ENCODE measurements at regions not wholly inside any gene's neighbourhood (a gene's known extent, or its start where the extent isn't known, plus 50 kb on each side); places are given as distances from the start of the nearest gene placed in this dataset.
"Not testable (repeated sequence)": the region's sequence is repeated elsewhere in the genome, so short reads cannot be mapped to it uniquely, and the experiment has no call there.

DNA sequence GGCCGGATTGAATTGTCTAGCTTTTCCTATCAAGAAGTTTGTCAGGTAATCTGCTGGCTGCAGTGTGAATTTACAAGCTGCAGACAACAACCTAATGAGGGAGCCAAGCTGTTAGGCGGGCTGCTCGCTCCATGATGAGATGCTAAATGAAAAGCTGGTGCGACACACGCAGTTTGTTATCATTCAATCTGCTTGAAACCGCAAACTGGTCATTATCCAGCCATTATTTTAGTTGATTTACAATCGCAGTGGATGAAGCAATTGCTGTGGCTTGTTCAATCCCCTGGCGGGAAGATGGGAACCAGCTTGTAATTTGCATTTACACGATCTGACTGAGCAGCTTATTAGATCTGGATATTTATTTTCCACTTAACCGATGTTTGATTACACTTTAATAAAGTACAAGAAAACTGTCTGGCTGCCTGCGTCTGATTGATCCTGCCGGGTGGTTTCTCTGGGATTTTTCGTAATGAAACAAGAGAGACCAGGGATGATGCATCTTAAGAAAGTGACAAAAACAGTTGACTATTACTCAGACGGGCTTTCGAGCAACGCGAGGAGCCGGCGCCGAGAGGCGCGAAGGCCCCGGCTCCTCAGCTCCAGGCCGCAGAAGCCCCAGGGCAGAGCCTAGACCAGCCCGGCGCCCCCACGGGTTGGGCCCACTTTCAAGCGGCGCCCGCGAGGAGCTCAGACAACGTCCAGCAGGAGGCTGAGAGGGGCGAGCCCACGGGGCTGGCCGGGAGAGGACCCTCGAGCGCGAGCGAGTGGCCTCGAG, 118.0 kb upstream of the BARHL2 start:
- no peak for DNase-seq (ENCODE audit: low spot score in 2 of 2)
- Mint-ChIP-seq H3K9me3 (no peaks in the 10 kb centered on the region), H3K4me1 (peaks cover 23% of the 10 kb centered on the region), H3K4me3 (peak overlapping the region; percentile 30), H3K36me3 (no peaks in the 10 kb centered on the region), H3K27ac (no peak overlapping the region)
- ATAC-seq: peak; percentile 87

DNA sequence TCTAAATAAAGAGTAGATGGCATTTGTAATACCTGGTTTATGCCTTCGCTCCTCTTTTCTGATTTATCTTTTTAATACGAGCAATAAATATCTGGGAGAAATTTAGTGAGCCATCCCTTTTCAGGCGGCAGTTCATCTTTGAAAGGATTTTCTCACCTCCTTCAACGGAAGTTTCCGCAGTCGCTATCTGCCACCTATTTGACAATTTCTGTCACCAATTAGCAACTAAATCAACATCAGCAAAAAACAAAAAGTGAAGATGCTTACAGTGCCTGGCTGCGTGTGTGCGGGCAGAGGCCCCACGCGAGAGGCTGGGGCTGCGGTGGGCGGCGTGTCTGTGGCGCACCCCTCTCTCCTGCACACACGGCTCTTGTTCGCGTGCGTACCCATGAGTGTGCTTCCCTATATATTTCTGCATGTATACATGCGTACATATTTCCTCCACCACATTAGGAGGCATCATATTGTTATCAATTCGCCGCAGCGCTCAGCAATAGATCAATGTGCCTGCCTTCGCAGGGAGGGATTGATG, 117.3 kb upstream of the BARHL2 start:
- Mint-ChIP-seq H3K4me1 (peaks cover 19% of the 10 kb centered on the region), H3K4me3 (peak overlapping the region; percentile 30), H3K36me3 (no peaks in the 10 kb centered on the region), H3K9me3 (no peaks in the 10 kb centered on the region), H3K27ac (no peak overlapping the region)
- no peak for DNase-seq (ENCODE audit: low spot score in 2 of 2)
- ATAC-seq: no peak

DNA sequence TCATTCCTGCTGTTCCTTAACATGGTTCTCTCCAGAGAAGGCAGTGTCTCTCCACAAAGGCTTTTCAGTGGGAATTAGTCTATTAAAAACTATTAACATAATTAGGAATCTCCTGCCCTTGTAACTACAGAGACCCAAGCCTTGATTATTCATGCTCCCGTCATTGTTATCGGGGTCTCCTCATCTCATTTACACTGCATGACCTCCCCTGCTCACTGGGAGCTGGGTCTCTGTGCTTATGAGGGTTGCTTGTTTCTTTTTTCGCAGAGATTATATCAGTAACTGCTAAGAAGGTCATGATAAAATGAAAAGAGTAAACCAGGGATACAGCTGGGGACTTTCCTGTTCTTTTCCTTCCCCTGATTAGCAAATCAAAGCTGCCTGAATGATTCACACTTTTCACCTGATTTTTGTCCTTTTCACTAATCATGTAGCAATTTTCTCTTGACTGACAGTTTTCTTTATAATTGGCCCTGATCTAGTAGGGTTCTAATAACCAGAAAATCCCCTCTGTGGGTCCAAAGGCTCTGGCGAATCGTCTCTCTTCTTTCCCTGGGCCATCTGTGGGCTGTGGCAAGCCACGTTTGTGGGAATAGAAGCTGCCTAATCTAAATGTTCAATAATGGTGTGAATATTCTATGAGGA, 116.5 kb upstream of the BARHL2 start:
- Mint-ChIP-seq H3K9me3 (no peaks in the 10 kb centered on the region), H3K27ac (no peak overlapping the region), H3K4me3 (no peak overlapping the region), H3K4me1 (peaks cover 19% of the 10 kb centered on the region), H3K36me3 (no peaks in the 10 kb centered on the region)
- ATAC-seq: no peak
- no peak for DNase-seq (ENCODE audit: low spot score in 2 of 2)

GRCh38 chr1:90831910-90832309, 114.8 kb upstream of the BARHL2 start:
- ATAC-seq: peak; percentile 61
- no peak for DNase-seq (ENCODE audit: low spot score in 2 of 2)
- H3K9me3 Mint-ChIP-seq: no peaks in the 10 kb centered on the region
- H3K36me3 Mint-ChIP-seq: no peaks in the 10 kb centered on the region
- peaks cover 19% of the 10 kb centered on the region for H3K4me1 Mint-ChIP-seq
- no peak overlapping the region for H3K27ac Mint-ChIP-seq
- H3K4me3 Mint-ChIP-seq: no peak overlapping the region

DNA sequence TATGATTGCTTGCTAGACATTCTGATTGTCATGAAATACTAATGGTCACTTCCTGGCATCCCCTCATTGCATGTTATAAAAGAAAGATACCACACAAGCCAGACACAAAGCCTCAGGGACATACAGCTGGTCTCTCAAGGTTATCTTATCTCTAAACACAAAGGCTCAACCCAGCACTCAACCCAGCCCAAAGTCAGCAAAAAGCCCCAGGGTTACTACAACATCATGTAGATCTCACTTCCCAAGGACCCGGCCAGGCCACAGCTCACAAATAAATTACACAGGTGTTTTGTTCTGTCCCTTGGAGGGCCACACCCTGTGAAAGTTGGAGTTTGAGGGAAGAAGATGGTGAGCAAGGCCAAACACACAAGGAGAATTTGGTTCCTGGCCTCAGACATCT, 109.7 kb upstream of the BARHL2 start:
- no peaks in the 10 kb centered on the region for H3K36me3 Mint-ChIP-seq
- no peak for ATAC-seq
- H3K27ac Mint-ChIP-seq: no peak overlapping the region
- DNase-seq (ENCODE audit: low spot score in 2 of 2): no peak
- H3K4me1 Mint-ChIP-seq: no peaks in the 10 kb centered on the region
- no peaks in the 10 kb centered on the region for H3K9me3 Mint-ChIP-seq
- H3K4me3 Mint-ChIP-seq: no peak overlapping the region

- Mint-ChIP-seq H3K4me1 (no peaks in the 10 kb centered on the region), H3K4me3 (no peak overlapping the region), H3K36me3 (no peaks in the 10 kb centered on the region), H3K9me3 (no peaks in the 10 kb centered on the region), H3K27ac (no peak overlapping the region)
- DNase-seq (ENCODE audit: low spot score in 2 of 2) (no peak), ATAC-seq (no peak)
Observed at GRCh38 chr1:90826024-90826423, 108.9 kb upstream of the BARHL2 start.

DNA sequence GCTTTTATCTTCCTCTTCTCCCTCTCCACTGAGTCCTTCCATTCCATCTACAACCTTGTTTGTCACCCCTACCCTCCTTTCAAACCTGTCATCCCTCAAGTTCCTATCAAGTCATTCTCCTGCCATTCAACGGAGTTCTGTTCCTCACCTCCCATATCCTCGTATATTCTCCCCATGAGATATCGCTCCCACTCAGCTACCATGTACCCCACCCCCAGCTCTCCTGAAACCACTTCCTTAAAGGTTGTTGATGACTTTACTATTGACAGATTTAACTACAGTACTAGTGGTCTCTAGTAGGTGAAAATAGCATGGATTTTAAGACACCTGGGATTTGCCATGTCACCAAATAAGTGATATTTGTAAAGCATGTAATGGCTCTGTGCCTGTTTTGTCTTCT, 107.4 kb upstream of the BARHL2 start:
- Mint-ChIP-seq H3K27ac (no peak overlapping the region), H3K36me3 (no peaks in the 10 kb centered on the region), H3K9me3 (no peaks in the 10 kb centered on the region), H3K4me3 (no peak overlapping the region), H3K4me1 (no peaks in the 10 kb centered on the region)
- DNase-seq (ENCODE audit: low spot score in 2 of 2) (no peak), ATAC-seq (no peak)

GRCh38 chr1:90823686-90824085, 106.6 kb upstream of the BARHL2 start:
- Mint-ChIP-seq H3K4me3 (no peak overlapping the region), H3K27ac (no peak overlapping the region), H3K4me1 (no peaks in the 10 kb centered on the region), H3K36me3 (no peaks in the 10 kb centered on the region), H3K9me3 (no peaks in the 10 kb centered on the region)
- DNase-seq (ENCODE audit: low spot score in 2 of 2): no peak
- no peak for ATAC-seq

- H3K4me1 Mint-ChIP-seq: no peaks in the 10 kb centered on the region
- no peak overlapping the region for H3K4me3 Mint-ChIP-seq
Observed at GRCh38 chr1:90821788-90822359, 104.8 kb upstream of the BARHL2 start.

GRCh38 chr1:90821152-90821787, 104.2 kb upstream of the BARHL2 start:
- Mint-ChIP-seq H3K36me3 (no peaks in the 10 kb centered on the region), H3K9me3 (no peaks in the 10 kb centered on the region), H3K27ac (no peak overlapping the region), H3K4me3 (no peak overlapping the region), H3K4me1 (no peaks in the 10 kb centered on the region)
- ATAC-seq (no peak), DNase-seq (ENCODE audit: low spot score in 2 of 2) (no peak)

More at GRCh38 chr1:90821788-90822359, 104.8 kb upstream of the BARHL2 start:
- H3K9me3 Mint-ChIP-seq: no peaks in the 10 kb centered on the region
- ATAC-seq: no peak
- DNase-seq (ENCODE audit: low spot score in 2 of 2): no peak
- H3K36me3 Mint-ChIP-seq: no peaks in the 10 kb centered on the region
- H3K27ac Mint-ChIP-seq: no peak overlapping the region

DNA sequence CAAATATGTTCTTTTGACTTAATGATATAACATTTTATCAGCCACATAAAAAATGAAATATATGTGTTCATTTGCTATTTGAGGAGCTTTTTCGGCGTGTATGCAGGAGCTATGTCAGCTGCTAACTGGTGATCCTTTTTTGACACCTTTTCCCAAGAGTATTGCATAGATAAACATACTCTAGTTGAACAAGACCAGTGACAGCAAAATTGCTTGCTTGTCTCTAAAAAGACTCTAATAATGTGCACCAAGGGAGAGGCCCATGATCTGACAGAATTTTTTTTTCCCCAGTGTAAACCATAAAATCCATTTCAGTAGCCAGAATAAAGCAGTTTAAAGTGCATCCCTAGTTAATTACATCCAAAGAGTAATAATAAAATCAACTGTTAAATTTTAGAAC, 103.6 kb upstream of the BARHL2 start:
- Mint-ChIP-seq H3K36me3 (no peaks in the 10 kb centered on the region), H3K9me3 (no peaks in the 10 kb centered on the region), H3K4me1 (no peaks in the 10 kb centered on the region), H3K27ac (no peak overlapping the region), H3K4me3 (no peak overlapping the region)
- ATAC-seq (no peak), DNase-seq (ENCODE audit: low spot score in 2 of 2) (no peak)

GRCh38 chr1:90817399-90817798, 100.3 kb upstream of the BARHL2 start:
- no peaks in the 10 kb centered on the region for H3K36me3 Mint-ChIP-seq
- no peak overlapping the region for H3K27ac Mint-ChIP-seq
- no peaks in the 10 kb centered on the region for H3K9me3 Mint-ChIP-seq
- H3K4me1 Mint-ChIP-seq: no peaks in the 10 kb centered on the region
- no peak for DNase-seq (ENCODE audit: low spot score in 2 of 2)
- no peak overlapping the region for H3K4me3 Mint-ChIP-seq
- ATAC-seq: no peak

GRCh38 chr1:90812237-90812636, 95.1 kb upstream of the BARHL2 start:
- H3K36me3 Mint-ChIP-seq; H3K27ac Mint-ChIP-seq; DNase-seq (ENCODE audit: low spot score in 2 of 2); ATAC-seq; H3K9me3 Mint-ChIP-seq; H3K4me1 Mint-ChIP-seq; H3K4me3 Mint-ChIP-seq: not testable (repeated sequence)

DNA sequence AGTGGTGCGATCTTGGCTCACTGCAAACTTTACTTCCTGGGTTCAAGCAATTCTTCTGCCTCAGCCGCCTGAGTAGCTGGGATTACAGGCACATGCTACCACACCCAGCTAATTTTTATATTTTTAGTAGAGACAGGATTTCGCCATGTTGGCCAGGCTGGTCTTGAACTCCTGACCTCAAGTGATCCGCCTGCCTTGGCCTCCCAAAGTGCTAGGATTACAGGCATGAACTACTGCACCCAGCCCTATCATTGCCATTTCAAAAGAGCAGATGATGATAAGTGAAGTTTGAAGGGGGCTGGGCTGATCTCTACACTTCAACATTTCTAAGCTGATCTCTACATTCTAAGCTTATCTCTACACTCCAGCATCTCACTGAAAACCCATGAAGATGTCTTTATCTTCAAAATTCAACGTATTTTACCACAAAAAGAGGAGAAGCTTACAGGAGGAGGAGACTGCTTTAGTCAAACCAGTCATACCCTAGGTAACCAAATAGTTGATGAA, 94.4 kb upstream of the BARHL2 start:
- not testable (repeated sequence) for H3K27ac Mint-ChIP-seq; H3K9me3 Mint-ChIP-seq; H3K36me3 Mint-ChIP-seq; DNase-seq (ENCODE audit: low spot score in 2 of 2); H3K4me3 Mint-ChIP-seq; H3K4me1 Mint-ChIP-seq; ATAC-seq

DNA sequence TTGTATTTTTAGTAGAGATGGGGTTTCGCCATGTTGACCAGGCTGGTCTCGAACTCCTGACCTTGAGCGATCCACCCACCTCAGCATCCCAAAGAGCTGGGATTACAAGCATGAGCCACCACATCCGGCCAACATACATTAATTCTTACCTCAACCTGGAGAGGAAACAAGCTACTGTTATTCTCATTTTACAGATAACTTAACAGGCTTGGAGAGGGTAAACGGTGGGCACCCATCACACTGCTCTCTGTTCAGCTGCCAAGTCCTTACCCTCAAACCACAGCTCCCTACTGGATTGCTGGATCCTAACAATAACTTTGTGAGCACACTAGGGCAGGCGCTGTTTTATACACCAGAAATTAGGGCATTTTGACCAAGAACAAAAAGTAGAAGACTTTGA, 93.6 kb upstream of the BARHL2 start:
- no peaks in the 10 kb centered on the region for H3K36me3 Mint-ChIP-seq
- no peak overlapping the region for H3K27ac Mint-ChIP-seq
- H3K9me3 Mint-ChIP-seq: no peaks in the 10 kb centered on the region
- H3K4me3 Mint-ChIP-seq: no peak overlapping the region
- no peaks in the 10 kb centered on the region for H3K4me1 Mint-ChIP-seq
- DNase-seq (ENCODE audit: low spot score in 2 of 2) (no peak), ATAC-seq (no peak)

Data from stimulated activated effector memory CD8-positive, alpha-beta T cell treated with anti-CD3 and anti-CD28 coated beads, Interleukin-12 subunit alpha, Interleukin-12 subunit beta, amount 100 ng/mL, for 72 hours (primary cell).